ENCODE measurements at regions not wholly inside any gene's neighbourhood (a gene's known extent, or its start where the extent isn't known, plus 50 kb on each side); places are given as distances from the start of the nearest gene placed in this dataset.

DNA sequence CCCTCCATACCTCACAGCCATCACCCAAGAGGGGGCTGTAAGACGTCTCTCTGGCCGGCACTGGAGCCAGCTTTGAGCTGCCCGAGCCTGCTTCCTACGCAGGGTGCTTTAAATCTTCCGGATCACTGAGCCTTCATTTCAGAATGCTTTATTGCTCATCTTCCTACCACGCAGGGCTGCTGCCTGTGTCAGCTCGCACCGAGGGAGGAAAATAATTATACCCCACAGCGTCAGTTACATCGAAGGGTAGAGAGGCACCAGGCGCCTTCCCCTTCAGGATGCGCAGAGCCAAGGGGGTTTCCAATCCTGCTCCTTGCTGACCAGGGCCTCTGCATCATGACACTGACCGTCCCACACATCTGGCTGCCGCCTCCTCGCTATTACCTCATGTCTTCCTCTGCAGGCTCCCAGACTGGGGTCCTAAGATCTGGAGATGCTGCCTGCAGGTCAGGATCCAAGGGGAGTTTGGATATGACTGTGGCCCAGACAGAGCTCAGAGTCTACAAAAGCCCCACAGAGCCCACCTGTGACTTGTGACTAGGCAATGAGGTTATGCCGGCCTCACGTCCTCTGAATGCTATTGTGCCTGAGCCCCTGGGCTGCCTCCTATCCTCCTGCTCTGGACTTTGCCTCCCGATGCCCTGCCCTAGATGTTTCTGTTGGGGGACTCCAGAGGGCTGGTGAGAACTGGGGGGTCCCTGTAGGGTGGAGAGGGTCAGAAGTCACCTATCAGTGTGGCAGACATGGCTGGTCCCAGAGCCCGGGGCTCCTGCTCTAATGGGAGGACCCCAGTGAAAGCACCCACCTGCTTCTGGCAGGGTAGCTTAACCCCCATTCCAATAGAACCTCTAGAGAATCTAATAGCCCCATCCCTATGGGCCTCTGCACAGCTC lies 220.3 kb upstream of the RTL1 start:
- no peak for DNase-seq

DNA sequence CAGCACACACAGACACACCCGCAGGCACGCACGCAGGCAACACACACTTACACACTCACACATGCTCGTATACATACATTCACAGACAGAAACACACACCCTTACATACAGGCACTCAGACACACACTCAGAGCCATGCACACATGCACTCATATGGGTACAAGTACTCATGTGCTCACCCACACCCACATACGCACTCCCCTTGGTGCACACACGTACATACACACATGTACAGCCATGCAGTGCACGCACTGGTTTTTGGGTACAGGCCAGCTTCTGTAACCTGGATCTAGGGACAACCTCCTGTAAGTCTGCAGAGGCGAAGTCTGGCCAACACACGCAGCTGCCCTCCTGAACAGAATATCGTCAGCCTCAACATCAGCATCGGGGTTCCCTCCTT lies 221.3 kb upstream of the RTL1 start:
- no peak for DNase-seq

DNA sequence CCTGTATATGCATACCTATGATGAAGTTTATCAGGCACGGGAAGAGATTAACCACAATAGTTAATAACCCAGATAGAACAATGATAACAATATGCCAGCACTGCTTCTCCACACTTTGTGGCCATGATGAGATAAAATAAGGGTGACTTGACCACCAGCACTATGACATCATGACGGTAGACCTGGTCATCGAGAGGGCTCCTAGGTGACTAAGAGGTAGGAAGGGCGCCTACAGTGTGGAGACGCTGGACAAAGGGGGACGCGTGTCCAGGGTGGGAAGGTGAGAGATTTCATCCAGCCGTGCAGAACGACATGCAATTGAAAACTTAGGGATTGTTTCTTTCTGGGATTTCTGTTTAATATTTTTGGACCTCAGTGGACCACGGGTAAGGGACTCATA lies 221.8 kb upstream of the RTL1 start:
- DNase-seq = no peak

GRCh38 chr14:101125719-101126651 lies 222.5 kb upstream of the RTL1 start:
- DNase-seq = no peak

- no peak for DNase-seq
Observed at GRCh38 chr14:101126731-101127130, 223.2 kb upstream of the RTL1 start.

DNA sequence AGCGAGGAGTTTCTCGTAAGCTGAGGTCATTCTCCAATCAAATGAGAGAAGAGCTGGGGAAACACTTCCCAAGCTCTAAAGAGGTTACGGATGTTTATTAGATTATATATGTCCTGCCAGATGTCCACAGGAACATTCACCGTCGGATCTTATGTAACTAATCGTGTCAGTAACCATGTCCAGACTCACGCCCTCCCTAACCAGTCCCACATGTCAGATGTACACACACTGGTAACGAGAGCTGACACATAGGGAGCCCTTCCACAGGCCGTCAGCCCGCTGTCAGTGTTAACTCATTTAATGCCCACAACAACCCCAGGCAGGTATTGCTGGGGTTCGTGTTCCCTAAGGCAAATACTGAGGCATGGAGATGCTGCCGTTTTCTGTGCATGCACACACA lies 223.7 kb upstream of the RTL1 start:
- no peak for DNase-seq

DNA sequence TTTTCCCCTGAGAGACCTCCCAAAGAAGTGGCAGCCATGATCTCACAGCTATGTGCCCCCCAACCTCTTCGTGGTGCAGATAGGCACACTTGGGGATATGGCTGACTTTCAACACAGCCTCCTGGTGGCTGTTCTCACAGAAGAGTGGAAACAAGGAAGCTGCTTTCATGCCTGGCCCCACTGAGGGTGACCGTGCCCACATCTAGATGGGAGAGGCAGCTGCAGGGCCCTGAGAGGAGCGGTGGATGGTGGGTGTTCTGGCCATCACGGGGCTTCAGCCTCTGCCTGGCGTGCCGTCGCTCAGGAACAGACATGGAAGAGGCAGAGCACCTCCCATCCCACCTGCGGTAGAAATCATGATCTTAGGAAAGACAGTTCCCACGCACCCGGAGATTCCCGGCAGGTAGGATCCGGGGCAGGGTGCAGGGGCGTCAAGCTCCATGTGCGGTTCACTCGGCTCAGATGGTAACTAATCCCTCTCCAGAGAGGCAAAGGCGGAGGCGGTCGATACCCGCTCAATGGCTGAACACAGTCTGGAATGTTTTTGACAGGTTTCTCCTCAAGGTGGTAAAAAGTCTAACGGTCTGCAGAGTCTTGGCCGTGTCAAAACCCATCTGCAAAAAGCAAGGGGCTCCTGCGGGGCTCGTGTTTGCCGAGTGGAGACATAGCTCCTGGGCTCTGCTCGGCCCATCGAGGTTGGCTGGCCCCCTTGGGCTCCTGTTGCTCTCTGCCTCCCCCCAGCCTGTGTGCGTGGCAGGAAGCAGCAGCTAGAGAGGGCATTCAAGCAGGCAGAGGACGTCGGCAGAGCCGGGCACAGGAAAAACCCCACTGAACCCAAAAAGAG lies 225.2 kb upstream of the RTL1 start:
- no peak for DNase-seq

DNA sequence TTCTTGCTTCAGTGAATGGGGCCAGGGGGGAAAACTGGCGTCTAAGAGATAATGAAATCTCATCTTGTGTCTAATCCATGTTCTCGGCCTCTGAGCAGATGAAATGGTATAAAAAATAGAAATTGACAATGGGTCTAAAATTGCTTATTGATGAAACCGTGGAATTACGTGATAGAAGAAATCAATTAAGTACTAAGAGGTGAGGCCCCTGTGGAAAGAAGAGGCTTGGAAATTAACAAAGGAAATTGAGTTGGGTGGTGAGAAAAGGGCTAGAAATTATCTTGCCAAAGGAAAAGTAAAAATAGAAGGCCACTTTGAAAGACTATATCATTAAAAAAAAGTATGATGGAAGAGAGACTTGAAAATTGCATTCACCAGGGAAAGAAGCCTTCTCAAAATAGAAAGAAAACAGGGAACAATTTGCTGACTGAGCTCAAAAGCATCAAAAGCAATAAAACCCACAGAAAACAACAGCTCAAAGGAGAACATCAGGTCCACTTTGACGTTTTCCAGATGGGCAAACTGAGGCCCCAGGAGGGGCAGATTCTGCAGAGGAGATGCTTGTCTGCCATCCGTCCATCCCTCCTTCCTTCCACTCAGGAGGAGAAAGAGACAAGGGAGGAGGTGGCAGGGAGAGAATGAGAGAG lies 226.1 kb upstream of the RTL1 start:
- no peak for DNase-seq

DNA sequence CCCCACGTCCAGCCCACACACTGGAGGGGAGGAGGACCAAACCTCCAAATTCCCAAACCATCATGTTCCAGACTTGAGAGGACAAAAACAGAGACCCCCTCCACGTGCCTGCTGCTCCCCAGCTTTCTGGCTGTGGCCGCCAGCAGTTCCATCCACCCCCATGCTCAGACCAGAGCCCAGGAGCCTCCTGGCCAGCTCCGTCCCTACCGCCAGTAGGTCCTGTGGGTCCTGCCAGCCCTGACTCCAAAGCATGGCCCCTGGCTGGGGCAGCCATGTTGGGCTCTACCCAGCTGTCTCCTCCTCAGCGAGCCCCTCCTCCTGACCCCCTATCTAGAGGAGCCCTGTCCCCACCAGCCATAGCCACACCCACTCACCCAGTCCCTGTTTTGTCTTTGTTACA lies 227.3 kb upstream of the RTL1 start:
- no peak for DNase-seq

DNA sequence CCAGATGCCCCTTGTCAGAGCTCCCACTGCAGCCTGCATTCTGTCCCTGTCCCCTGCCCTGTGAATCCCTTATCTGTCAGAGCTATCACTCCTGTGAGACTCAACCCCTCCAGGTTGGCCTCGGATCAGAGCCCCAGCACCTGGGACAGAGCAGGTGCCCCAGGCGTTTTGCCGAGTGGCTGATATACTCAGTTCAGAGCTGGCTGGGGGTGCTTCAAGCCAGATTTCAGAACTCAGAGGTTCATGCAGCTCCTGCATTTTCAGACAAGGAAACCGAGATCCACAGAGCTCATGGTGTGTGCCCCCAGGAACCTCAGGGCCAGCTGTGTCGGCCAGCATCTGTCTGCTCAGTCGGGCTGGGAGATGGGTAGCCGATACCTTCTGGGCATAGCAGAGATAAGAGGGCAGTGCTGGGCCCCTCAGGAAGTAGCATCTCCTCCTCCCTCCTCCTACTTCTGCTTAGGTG lies 228.0 kb upstream of the RTL1 start:
- DNase-seq = no peak

DNA sequence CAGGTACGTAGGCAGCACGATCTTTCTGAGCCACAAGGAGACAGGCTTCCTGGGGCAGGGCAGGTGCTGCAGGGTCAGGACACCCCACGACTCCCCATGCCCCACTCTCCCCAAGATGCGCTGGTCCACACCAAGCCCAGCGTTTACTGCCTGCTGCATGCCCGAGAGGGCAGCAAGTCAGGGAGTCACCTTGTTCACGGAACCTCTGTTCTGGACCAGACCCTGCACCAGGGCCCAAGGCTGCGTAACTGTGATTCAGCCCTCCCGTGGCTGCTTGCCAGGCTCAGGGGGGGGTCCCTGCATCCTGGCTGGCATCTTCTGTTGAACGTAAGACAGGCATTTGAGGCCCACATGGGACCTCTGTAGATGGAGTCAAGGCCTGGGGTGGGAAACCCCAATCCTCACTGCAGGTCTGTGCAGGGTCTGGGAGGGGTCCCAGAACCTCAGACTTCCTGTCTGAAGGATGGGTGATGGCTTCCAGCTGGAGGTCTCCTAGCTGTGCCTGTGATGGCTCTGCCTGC lies 228.6 kb upstream of the RTL1 start:
- DNase-seq = no peak

GRCh38 chr14:101132588-101132987 lies 229.1 kb upstream of the RTL1 start:
- DNase-seq = no peak

GRCh38 chr14:101133068-101133467 lies 229.5 kb upstream of the RTL1 start:
- no peak for DNase-seq

DNA sequence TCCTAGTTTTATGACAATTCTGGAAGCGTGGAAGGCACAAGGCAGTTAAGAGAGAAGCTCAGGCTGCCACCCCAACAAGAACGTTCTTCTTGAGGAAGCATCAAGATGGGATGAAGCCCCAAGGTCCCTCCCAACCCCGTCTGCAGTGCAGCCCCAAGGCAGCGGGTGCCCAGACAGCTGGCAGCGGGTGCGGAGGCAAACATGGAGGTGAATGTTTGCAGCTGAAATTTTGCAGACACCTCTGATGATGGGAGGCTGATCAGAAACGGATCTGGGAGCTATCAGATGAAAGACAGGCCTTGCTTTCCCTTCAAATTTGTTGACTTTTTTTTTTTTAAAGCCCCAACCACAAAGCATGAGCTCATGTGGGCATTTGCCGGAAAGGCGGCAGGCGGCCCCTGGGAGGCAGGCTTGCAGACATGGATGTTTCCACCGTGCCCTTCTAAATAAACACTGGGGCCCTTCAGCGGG lies 230.7 kb upstream of the RTL1 start:
- DNase-seq = no peak

GRCh38 chr14:101134851-101135433 lies 231.4 kb upstream of the RTL1 start:
- DNase-seq = no peak

DNA sequence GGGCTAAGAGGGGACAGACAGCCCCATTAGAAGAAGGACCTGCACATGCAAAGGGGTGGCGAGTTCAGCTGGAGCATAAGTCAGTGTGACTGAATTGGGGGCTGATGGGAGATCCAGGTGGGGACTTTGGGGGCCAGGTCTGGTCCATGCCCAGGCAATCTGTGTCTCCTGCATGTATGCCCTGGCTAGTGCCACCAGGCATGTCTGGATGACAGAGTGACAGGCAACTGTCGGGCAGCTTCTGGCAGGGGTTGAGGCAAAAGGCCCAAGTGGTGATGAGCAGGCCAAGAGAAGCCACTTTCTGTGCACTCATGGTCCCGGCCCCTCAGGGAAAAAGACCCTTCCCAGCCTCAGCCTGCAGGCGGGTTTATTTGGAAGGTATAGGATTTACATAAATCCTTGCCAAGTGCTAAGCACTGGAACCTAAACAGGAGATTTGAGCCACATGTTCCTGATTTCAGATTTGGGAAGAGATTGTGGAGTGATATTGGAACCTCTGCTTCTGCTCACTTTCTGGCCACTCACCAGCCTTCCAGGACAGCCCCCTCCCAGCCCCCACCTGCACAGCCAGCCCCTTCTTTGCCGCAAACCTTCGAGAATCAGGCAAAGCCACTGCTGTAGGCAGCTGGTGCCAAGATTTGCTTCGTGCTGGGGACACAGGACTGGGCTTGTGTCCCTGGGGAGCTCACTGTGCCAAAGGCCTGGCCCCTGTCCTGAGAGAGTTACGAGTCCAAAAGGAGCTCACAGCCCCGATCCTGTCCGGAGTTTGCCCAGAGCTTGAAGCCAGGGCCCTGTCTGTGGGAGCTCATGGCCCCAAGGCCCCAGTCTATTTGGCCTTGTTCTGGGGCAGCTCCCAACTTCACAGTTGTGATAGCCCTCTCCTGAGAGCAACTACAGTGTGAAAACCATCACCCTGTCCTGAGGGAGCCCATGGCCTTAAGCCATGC lies 232.5 kb upstream of the RTL1 start:
- DNase-seq = no peak

DNA sequence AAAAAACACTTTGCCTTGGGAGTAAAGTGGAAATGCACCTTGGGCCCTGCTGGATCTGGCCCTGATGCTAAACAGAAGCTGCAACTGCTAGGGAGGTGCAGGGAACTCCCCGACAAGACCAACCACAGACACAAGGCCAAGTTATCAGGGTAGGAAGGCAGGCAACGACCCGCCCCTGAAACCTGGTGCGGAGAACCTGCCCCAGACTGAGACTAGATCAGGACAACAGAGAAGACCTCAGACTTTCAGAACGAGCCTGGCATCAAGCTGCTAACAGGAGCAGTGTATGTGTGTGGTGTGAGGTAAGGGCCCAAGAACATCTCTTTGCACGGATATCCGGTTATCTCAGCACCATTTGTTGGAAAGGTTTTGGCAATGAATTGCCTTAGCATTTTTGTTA lies 233.7 kb upstream of the RTL1 start:
- no peak for DNase-seq

DNA sequence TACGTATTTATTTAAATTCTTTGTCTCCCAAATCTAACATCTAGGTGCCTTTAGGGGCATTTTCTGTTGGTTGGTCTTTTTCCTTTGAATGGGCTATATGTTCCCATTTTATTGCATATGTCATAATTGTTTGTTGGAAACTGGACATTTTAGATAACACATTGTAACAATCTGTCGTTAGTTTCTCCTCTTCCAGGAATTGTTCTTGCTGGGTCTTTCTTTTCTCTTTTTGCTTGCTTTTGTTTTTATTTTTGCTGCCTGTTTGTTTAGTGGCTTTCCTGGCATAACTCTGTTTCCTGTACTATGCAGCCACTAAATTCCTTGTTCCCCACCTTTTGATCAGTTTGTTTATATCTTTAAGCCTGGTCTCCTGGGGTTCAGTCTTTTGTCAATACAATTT lies 244.3 kb upstream of the RTL1 start:
- DNase-seq = no peak

- no peak for DNase-seq
Observed at GRCh38 chr14:101150039-101150610, 246.6 kb upstream of the RTL1 start.

All from SW 1271 (cell line).